ENCODE measurements at regions not wholly inside any gene's neighbourhood (a gene's known extent, or its start where the extent isn't known, plus 50 kb on each side); places are given as distances from the start of the nearest gene placed in this dataset.

GRCh38 chr5:164253764-164254163 is 748.3 kb downstream of the MAT2B start:
- intact Hi-C loops (cut with micrococcal nuclease): no loop called here
- H3K4me1 Mint-ChIP-seq (ENCODE audit: insufficient read depth, unreplicated experiment): no peaks in the 10 kb centered on the region

GRCh38 chr5:164255598-164256213 is 750.3 kb downstream of the MAT2B start:
- ChIA-PET POLR2A (interaction anchor here (0.7 kb wide), 1 partner anchor 20 kb away, joined by 3 read pairs; no protein-coding TSS in a partner anchor), CTCF (interaction anchor here (0.7 to 0.8 kb wide), 2 partner anchors 60 to 101 kb away, joined by 3 read pairs; no protein-coding TSS in a partner anchor)
- TF ChIP-seq CTCF (IDR thresholded peaks at IDR 0.05; ENCODE audit: unreplicated experiment): no peak
- BruUV-seq (replicated peaks): no TSS peak
- Mint-ChIP-seq H3K9me3 (ENCODE audit: unreplicated experiment) (no peaks in the 10 kb centered on the region), H3K27me3 (ENCODE audit: insufficient read depth, unreplicated experiment) (no peaks in the 10 kb centered on the region), H3K4me3 (ENCODE audit: unreplicated experiment) (no peak overlapping the region), H3K4me1 (ENCODE audit: insufficient read depth, unreplicated experiment) (no peaks in the 10 kb centered on the region), H3K36me3 (ENCODE audit: insufficient read depth, unreplicated experiment) (no peaks in the 10 kb centered on the region), H3K27ac (ENCODE audit: low read depth, unreplicated experiment) (no peak overlapping the region)
- intact Hi-C loops (cut with micrococcal nuclease): no loop called here
- no peak for DNase-seq (ENCODE audit: unreplicated experiment)

More at GRCh38 chr5:164253764-164254163, 748.3 kb downstream of the MAT2B start:
- no peak for TF ChIP-seq CTCF (IDR thresholded peaks at IDR 0.05; ENCODE audit: unreplicated experiment)
- no peak overlapping the region for H3K27ac Mint-ChIP-seq (ENCODE audit: low read depth, unreplicated experiment)
- H3K36me3 Mint-ChIP-seq (ENCODE audit: insufficient read depth, unreplicated experiment): no peaks in the 10 kb centered on the region
- no TSS peak for BruUV-seq (replicated peaks)
- H3K9me3 Mint-ChIP-seq (ENCODE audit: unreplicated experiment): no peaks in the 10 kb centered on the region
- no peak for DNase-seq (ENCODE audit: unreplicated experiment)
- CTCF ChIA-PET: no interaction called here
- no peak overlapping the region for H3K4me3 Mint-ChIP-seq (ENCODE audit: unreplicated experiment)
- POLR2A ChIA-PET: no interaction called here
- H3K27me3 Mint-ChIP-seq (ENCODE audit: insufficient read depth, unreplicated experiment): no peaks in the 10 kb centered on the region

DNA sequence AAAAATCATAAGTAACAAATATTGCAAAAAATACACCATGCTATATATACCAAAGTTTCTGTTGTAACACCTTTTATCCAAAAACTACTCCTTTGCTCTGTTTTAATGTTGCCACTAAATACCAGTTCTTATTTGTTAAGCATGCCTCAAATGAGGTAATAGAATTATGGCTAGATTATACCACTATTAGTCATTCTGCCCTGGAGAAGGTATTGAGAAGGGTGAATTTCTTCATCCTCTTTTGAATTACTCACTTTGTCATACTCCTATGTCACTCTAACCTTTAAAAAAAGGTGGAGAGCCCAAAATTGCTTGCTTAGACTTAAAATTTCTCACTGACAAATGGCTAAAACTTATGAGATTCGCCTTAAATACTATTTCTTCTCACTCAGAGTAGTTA is 750.9 kb downstream of the MAT2B start:
- CTCF ChIA-PET: no interaction called here
- BruUV-seq (replicated peaks): no TSS peak

GRCh38 chr5:164256954-164257353 is 751.5 kb downstream of the MAT2B start:
- Mint-ChIP-seq H3K27ac (ENCODE audit: low read depth, unreplicated experiment) (no peak overlapping the region), H3K4me1 (ENCODE audit: insufficient read depth, unreplicated experiment) (no peaks in the 10 kb centered on the region), H3K9me3 (ENCODE audit: unreplicated experiment) (no peaks in the 10 kb centered on the region), H3K27me3 (ENCODE audit: insufficient read depth, unreplicated experiment) (no peaks in the 10 kb centered on the region), H3K4me3 (ENCODE audit: unreplicated experiment) (no peak overlapping the region), H3K36me3 (ENCODE audit: insufficient read depth, unreplicated experiment) (no peaks in the 10 kb centered on the region)
- no TSS peak for BruUV-seq (replicated peaks)
- intact Hi-C loops (cut with micrococcal nuclease): no loop called here
- ChIA-PET CTCF (no interaction called here), POLR2A (interaction anchor here (0.6 kb wide), 1 partner anchor 52 kb away, joined by 4 read pairs; no protein-coding TSS in a partner anchor)
- no peak for DNase-seq (ENCODE audit: unreplicated experiment)
- TF ChIP-seq CTCF (IDR thresholded peaks at IDR 0.05; ENCODE audit: unreplicated experiment): no peak

More for the DNA sequence above, 750.9 kb downstream of the MAT2B start:
- no peaks in the 10 kb centered on the region for H3K36me3 Mint-ChIP-seq (ENCODE audit: insufficient read depth, unreplicated experiment)
- H3K27me3 Mint-ChIP-seq (ENCODE audit: insufficient read depth, unreplicated experiment): no peaks in the 10 kb centered on the region
- no peak overlapping the region for H3K4me3 Mint-ChIP-seq (ENCODE audit: unreplicated experiment)
- H3K27ac Mint-ChIP-seq (ENCODE audit: low read depth, unreplicated experiment): no peak overlapping the region
- intact Hi-C loops (cut with micrococcal nuclease): no loop called here
- no peaks in the 10 kb centered on the region for H3K4me1 Mint-ChIP-seq (ENCODE audit: insufficient read depth, unreplicated experiment)
- no peaks in the 10 kb centered on the region for H3K9me3 Mint-ChIP-seq (ENCODE audit: unreplicated experiment)
- peak; percentile 63 for DNase-seq (ENCODE audit: unreplicated experiment)
- TF ChIP-seq CTCF (IDR thresholded peaks at IDR 0.05; ENCODE audit: unreplicated experiment): no peak
- POLR2A ChIA-PET: interaction anchor here (0.6 kb wide), 1 partner anchor 52 kb away, joined by 4 read pairs; no protein-coding TSS in a partner anchor

Measured in MCF 10A (cell line).